ENCODE measurements at regions not wholly inside any gene's neighbourhood (a gene's known extent, or its start where the extent isn't known, plus 50 kb on each side); places are given as distances from the start of the nearest gene placed in this dataset.

DNA sequence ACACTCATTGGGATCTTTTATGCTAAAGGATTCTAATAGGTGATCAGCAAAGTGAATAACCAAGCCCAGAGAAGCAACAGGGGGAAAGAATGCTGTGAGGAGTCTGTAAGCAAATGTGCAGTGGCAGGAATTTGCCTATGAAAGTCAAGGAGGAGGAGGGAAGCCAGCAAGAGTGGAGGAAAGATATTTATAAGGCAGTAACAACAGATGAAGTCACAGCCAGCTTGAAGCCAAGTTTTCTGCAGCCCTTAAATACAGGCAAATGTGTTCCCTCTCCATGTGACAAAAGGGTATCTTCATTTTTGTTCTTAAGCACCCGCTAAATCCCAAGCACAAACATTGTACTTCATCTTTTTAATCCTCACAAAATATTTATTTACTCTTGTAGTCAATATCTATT lies 275.0 kb upstream of the CLNK start:
- TF ChIP-seq, protein P1, sequence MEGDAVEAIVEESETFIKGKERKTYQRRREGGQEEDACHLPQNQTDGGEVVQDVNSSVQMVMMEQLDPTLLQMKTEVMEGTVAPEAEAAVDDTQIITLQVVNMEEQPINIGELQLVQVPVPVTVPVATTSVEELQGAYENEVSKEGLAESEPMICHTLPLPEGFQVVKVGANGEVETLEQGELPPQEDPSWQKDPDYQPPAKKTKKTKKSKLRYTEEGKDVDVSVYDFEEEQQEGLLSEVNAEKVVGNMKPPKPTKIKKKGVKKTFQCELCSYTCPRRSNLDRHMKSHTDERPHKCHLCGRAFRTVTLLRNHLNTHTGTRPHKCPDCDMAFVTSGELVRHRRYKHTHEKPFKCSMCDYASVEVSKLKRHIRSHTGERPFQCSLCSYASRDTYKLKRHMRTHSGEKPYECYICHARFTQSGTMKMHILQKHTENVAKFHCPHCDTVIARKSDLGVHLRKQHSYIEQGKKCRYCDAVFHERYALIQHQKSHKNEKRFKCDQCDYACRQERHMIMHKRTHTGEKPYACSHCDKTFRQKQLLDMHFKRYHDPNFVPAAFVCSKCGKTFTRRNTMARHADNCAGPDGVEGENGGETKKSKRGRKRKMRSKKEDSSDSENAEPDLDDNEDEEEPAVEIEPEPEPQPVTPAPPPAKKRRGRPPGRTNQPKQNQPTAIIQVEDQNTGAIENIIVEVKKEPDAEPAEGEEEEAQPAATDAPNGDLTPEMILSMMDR (IDR thresholded peaks at IDR 0.05 in 2 of 3, conservative IDR thresholded peaks at IDR 0.05 in 1 of 3; ENCODE audit: borderline replicate concordance in 1 of 3, insufficient read depth in 1 of 3, low read depth in 2 of 3, low read length in 2 of 3): no peak
- no peak for TF ChIP-seq SP1 (IDR thresholded peaks at IDR 0.05; ENCODE audit: low read depth)
- TF ChIP-seq, protein P2, sequence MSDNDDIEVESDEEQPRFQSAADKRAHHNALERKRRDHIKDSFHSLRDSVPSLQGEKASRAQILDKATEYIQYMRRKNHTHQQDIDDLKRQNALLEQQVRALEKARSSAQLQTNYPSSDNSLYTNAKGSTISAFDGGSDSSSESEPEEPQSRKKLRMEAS (IDR thresholded peaks at IDR 0.05): no peak
- TF ChIP-seq POLR2A (IDR thresholded peaks at IDR 0.05; ENCODE audit: borderline replicate concordance, extremely low read depth, insufficient read depth, insufficient read length): no peak
- TF ChIP-seq EZH2phosphoT487 (IDR thresholded peaks at IDR 0.05; ENCODE audit: borderline replicate concordance): no peak
- TF ChIP-seq RAD21 (IDR thresholded peaks at IDR 0.05; ENCODE audit: low read depth): no peak
- no peak for TF ChIP-seq SIN3A (IDR thresholded peaks at IDR 0.05; ENCODE audit: low read depth)
- TF ChIP-seq EGR1 (IDR thresholded peaks at IDR 0.05; ENCODE audit: low read depth): no peak
- no peak for TF ChIP-seq EZH2 (IDR thresholded peaks at IDR 0.05)
- TF ChIP-seq, protein P3, sequence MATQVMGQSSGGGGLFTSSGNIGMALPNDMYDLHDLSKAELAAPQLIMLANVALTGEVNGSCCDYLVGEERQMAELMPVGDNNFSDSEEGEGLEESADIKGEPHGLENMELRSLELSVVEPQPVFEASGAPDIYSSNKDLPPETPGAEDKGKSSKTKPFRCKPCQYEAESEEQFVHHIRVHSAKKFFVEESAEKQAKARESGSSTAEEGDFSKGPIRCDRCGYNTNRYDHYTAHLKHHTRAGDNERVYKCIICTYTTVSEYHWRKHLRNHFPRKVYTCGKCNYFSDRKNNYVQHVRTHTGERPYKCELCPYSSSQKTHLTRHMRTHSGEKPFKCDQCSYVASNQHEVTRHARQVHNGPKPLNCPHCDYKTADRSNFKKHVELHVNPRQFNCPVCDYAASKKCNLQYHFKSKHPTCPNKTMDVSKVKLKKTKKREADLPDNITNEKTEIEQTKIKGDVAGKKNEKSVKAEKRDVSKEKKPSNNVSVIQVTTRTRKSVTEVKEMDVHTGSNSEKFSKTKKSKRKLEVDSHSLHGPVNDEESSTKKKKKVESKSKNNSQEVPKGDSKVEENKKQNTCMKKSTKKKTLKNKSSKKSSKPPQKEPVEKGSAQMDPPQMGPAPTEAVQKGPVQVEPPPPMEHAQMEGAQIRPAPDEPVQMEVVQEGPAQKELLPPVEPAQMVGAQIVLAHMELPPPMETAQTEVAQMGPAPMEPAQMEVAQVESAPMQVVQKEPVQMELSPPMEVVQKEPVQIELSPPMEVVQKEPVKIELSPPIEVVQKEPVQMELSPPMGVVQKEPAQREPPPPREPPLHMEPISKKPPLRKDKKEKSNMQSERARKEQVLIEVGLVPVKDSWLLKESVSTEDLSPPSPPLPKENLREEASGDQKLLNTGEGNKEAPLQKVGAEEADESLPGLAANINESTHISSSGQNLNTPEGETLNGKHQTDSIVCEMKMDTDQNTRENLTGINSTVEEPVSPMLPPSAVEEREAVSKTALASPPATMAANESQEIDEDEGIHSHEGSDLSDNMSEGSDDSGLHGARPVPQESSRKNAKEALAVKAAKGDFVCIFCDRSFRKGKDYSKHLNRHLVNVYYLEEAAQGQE (IDR thresholded peaks at IDR 0.05; ENCODE audit: low read depth): no peak
- no peak for TF ChIP-seq TCF7L2 (IDR thresholded peaks at IDR 0.05; ENCODE audit: borderline replicate concordance, extremely low read depth, insufficient read depth, insufficient read length)
- TF ChIP-seq POLR2AphosphoS5 (IDR thresholded peaks at IDR 0.05; ENCODE audit: low read depth, low read length): no peak
- TF ChIP-seq, protein P4, sequence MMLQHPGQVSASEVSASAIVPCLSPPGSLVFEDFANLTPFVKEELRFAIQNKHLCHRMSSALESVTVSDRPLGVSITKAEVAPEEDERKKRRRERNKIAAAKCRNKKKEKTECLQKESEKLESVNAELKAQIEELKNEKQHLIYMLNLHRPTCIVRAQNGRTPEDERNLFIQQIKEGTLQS (IDR thresholded peaks at IDR 0.05): no peak
